HepG2 (cell line): ENCODE measurements at regions not wholly inside any gene's neighbourhood (a gene's known extent, or its start where the extent isn't known, plus 50 kb on each side); places are given as distances from the start of the nearest gene placed in this dataset.

ENCODE experiments used
- ATAC-seq: fragments of 200-7000 bp; cut with Tn5 transposase; 3 replicates; pipeline ENCODE4 v1.9.1; 2020; ENCODE audit warnings: mild to moderate bottlenecking, moderate library complexity
- BruUV-seq: library from RNA; stranded (reverse); fragments of 400-500 nt; replicated peaks from 2 replicates; lab custom pipeline; 2021; lab: Mats Ljungman, UMichigan
- CTCF ChIA-PET: fragments of 300-600 bp; formaldehyde crosslinking; extraction: SDS; loops from one replicate; lab custom pipeline; 2021; ENCODE audit warnings: low total read pairs, inconsistent platforms, low intra/inter-chr PET ratio; lab: Yijun Ruan, JAX
- POLR2A ChIA-PET: fragments of 350-600 bp; sonication (Branson Sonifier 250); formaldehyde crosslinking; loops from one replicate; lab custom pipeline; 2020; ENCODE audit warnings: antibody characterized with exemption, inconsistent platforms; lab: Yijun Ruan, JAX
- DNase-seq: peaks from one replicate; pipeline ENCODE4 v3.0.0-alpha.2; 2015; ENCODE audit warnings: low spot score
- FAIRE-seq: peaks from 3 replicates; lab custom pipeline; 2011; peaks lifted over from hg19 to GRCh38; lab: Jason Lieb, UNC
- H2AFZ ChIP-seq: one replicate; pipeline ENCODE4 v1.6.1; 2011; ENCODE audit warnings: low read length, inconsistent platforms
- H3K27ac ChIP-seq: fragments of 300-600 bp; 3 replicates; pipeline ENCODE4 v1.8.0; 2011; ENCODE audit warnings: mixed run types, mild to moderate bottlenecking, mixed read lengths, low read length, inconsistent platforms; ENCODE audit not compliant: insufficient read depth; ENCODE audit errors: extremely low read length
- H3K27me3 ChIP-seq, 2 experiments: fragments of 200-600 bp in 1 of 2; 2 replicates in 1 of 2; 3 replicates in 1 of 2; pipeline versions ENCODE4 v1.6.0 to v1.8.0; 2011; ENCODE audit warnings: low read length in 2 of 2, mild to moderate bottlenecking in 2 of 2, moderate library complexity in 2 of 2, inconsistent platforms in 1 of 2; ENCODE audit not compliant: insufficient read depth in 2 of 2, control insufficient read depth in 1 of 2
- H3K36me3 ChIP-seq, 2 experiments: fragments of 200-600 bp in 1 of 2; replicated peaks in 1 of 2; 2 replicates in 1 of 2; 3 replicates in 1 of 2; pipeline versions ENCODE4 v1.5.1 to v1.8.0; 2011; ENCODE audit warnings: low read length in 2 of 2, inconsistent platforms in 1 of 2; ENCODE audit not compliant: insufficient read depth in 2 of 2, control insufficient read depth in 1 of 2
- H3K4me1 ChIP-seq: 2 replicates; pipeline ENCODE4 v1.5.1; 2012; ENCODE audit warnings: low read length, inconsistent platforms; ENCODE audit not compliant: insufficient read depth
- H3K4me2 ChIP-seq: 2 replicates; pipeline ENCODE4 v1.6.0; 2011; ENCODE audit warnings: low read depth, low read length, inconsistent platforms
- H3K4me3 ChIP-seq, 3 experiments: fragments of 200-600 bp in 1 of 3; sonication (generic), shearing (Covaris generic) in 1 of 3; replicated peaks in 1 of 3; 2 replicates each; pipeline ENCODE4 v1.5.1; 2011 to 2016; ENCODE audit warnings: low read length in 3 of 3, inconsistent platforms in 2 of 3, low read depth in 2 of 3, mild to moderate bottlenecking in 2 of 3, control low read depth in 1 of 3, mixed read lengths in 1 of 3; ENCODE audit not compliant: insufficient read depth in 1 of 3
- H3K79me2 ChIP-seq: one replicate; pipeline ENCODE4 v1.6.1; 2011; ENCODE audit warnings: low read length, inconsistent platforms; ENCODE audit not compliant: insufficient read depth
- H3K9ac ChIP-seq: 2 replicates; pipeline ENCODE4 v1.6.0; 2011; ENCODE audit warnings: mild to moderate bottlenecking, low read depth, low read length, inconsistent platforms; ENCODE audit not compliant: insufficient read depth
- H3K9me3 ChIP-seq: 2 replicates; pipeline ENCODE4 v1.5.1; 2012; ENCODE audit warnings: mild to moderate bottlenecking, low read length
- H4K20me1 ChIP-seq: 2 replicates; pipeline ENCODE4 v1.6.0; 2011; ENCODE audit warnings: inconsistent platforms, mild to moderate bottlenecking, low read length, moderate library complexity; ENCODE audit not compliant: insufficient read depth
- BCLAF1 ChIP-seq: fragments of 450-650 bp; IDR thresholded peaks from 2 replicates; pipeline ENCODE4 v1.6.1; 2017; ENCODE audit warnings: mild to moderate bottlenecking
- HMGXB3 ChIP-seq: sonication (generic); formaldehyde crosslinking; IDR thresholded peaks from 2 replicates; pipeline ENCODE4 v1.4.0; 2020; ENCODE audit warnings: missing genetic modification reagents, borderline replicate concordance
- HNRNPUL1 ChIP-seq: fragments of 200-400 bp; formaldehyde crosslinking; IDR thresholded peaks from 2 replicates; pipeline ENCODE4 v1.6.1; 2017; ENCODE audit warnings: low read depth, mild to moderate bottlenecking, low read length, moderate library complexity
- ZNF850 ChIP-seq: sonication (generic); formaldehyde crosslinking; conservative IDR thresholded peaks from 2 replicates; pipeline ENCODE4 v1.9.0; 2021; ENCODE audit warnings: mild to moderate bottlenecking, missing genetic modification reagents
- WGBS: methylation state at CpG from one replicate; pipeline ENCODE4 v1.1.6; 2017; ENCODE audit warnings: low lambda C conversion rate; 5-methylcytosine and 5-hydroxymethylcytosine counted together
- in situ Hi-C: cut with HindIII; loops from 2 replicates; pipeline ENCODE4 v1.10.0; 2017; ENCODE audit warnings: low pct_unique_long_range_greater_than_20kb; ENCODE audit not compliant: extremely low pct_ligation_motif_present
- intact Hi-C: fragments of 100-400 bp; cut with micrococcal nuclease; formaldehyde crosslinking; loops from one replicate; pipeline ENCODE4 v1.10.0; 2022; ENCODE audit not compliant: unreplicated experiment

- ChIA-PET POLR2A (no interaction called here), CTCF (no interaction called here)
- Histone ChIP-seq H3K9ac (no peak overlapping the region), H3K36me3 (no peaks in the 10 kb centered on the region), H2AFZ (no peak overlapping the region), H3K4me2 (no peak overlapping the region), H3K27ac (no peak overlapping the region), H3K27me3 (peaks cover 0 to 26% of the 10 kb centered on the region in 2 experiments; a peak in 3 of 5 replicates), H3K9me3 (no peaks in the 10 kb centered on the region), H4K20me1 (no peaks in the 10 kb centered on the region), H3K4me3 (no peak overlapping the region), H3K79me2 (no peaks in the 10 kb centered on the region), H3K4me1 (no peaks in the 10 kb centered on the region)
- DNase-seq (no peak), ATAC-seq (no peak), FAIRE-seq (no peak)
- BruUV-seq: no TSS peak
- in situ Hi-C loops (no loop called here), intact Hi-C loops (no loop called here)
- TF ChIP-seq BCLAF1 (no peak), HNRNPUL1 (no peak), ZNF850 (CRISPR knock-in tag) (no peak), HMGXB3 (CRISPR knock-in tag) (no peak)
- WGBS: 25% methylated on average over 8 of the region's 13 CpGs
These were observed 63.2 kb upstream of the FSTL4 start for GRCh38 chr5:133675376-133676154.
